Right lobe of liver (tissue), 4 donors: ENCODE measurements at regions not wholly inside any gene's neighbourhood (a gene's known extent, or its start where the extent isn't known, plus 50 kb on each side); places are given as distances from the start of the nearest gene placed in this dataset.

Experiments used
- POLR2A ChIP-seq: fragments of 450-650 bp; IDR thresholded peaks from one replicate; pipeline ENCODE4 v1.6.1; 2017; ENCODE audit warnings: antibody characterized with exemption, mild to moderate bottlenecking
- TF ChIP-seq, protein P1 (sequence below), 4 donors: fragments of 200-600 bp in 3 of 4; fragments of 450-650 bp in 1 of 4; IDR thresholded peaks; one replicate each; pipeline versions ENCODE4 v1.5.1 to v1.8.0; 2016 to 2022; ENCODE audit warnings: antibody characterized with exemption in 4 of 4, mild to moderate bottlenecking in 2 of 4
- donor health status: DM: no; HTN: no; CAD: no.
- donor health status: DM: no; HTN: no; CAD: no.
- donor health status: DM: no; HTN: yes; CAD: no.

DNA sequence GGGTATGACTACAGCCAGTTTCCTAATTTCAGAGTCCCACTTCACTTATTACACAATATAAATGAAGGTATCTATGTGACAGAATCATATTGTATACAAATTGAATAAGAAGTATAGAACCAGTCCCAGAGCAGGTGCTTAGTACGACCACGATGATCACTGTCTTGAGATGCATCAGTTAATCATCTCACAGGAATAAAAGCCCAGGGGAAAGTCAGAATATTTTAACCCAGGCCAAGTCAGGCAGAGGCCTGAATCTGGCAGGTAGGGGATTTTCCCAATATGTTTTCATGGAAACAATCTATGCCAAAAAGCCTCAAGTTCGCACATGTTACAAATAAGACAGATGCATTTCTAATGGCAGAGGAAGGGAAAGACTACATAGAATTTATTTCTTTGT lies 758.4 kb downstream of the BCL11B start:
- TF ChIP-seq, protein P1, sequence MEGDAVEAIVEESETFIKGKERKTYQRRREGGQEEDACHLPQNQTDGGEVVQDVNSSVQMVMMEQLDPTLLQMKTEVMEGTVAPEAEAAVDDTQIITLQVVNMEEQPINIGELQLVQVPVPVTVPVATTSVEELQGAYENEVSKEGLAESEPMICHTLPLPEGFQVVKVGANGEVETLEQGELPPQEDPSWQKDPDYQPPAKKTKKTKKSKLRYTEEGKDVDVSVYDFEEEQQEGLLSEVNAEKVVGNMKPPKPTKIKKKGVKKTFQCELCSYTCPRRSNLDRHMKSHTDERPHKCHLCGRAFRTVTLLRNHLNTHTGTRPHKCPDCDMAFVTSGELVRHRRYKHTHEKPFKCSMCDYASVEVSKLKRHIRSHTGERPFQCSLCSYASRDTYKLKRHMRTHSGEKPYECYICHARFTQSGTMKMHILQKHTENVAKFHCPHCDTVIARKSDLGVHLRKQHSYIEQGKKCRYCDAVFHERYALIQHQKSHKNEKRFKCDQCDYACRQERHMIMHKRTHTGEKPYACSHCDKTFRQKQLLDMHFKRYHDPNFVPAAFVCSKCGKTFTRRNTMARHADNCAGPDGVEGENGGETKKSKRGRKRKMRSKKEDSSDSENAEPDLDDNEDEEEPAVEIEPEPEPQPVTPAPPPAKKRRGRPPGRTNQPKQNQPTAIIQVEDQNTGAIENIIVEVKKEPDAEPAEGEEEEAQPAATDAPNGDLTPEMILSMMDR (IDR thresholded peaks at IDR 0.05): no peak
- no peak for TF ChIP-seq POLR2A
